ENCODE measurements at regions not wholly inside any gene's neighbourhood (a gene's known extent, or its start where the extent isn't known, plus 50 kb on each side); places are given as distances from the start of the nearest gene placed in this dataset.

- no peak for DNase-seq
- intact Hi-C loops (cut with DNase I): no loop called here
Observed at GRCh38 chr15:37253877-37254276, 153.5 kb upstream of the MEIS2 start.

- intact Hi-C loops (cut with DNase I): no loop called here
- no peak for DNase-seq
Observed at GRCh38 chr15:37260255-37260654, 159.9 kb upstream of the MEIS2 start.

- intact Hi-C loops (cut with DNase I): no loop called here
- no peak for DNase-seq
Observed at GRCh38 chr15:37261685-37262084, 161.3 kb upstream of the MEIS2 start.

GRCh38 chr15:37262922-37263608 is 162.7 kb upstream of the MEIS2 start:
- intact Hi-C loops (cut with DNase I): no loop called here
- DNase-seq: no peak

- no peak for DNase-seq
- intact Hi-C loops (cut with DNase I): no loop called here
Observed at GRCh38 chr15:37289109-37289765, 188.9 kb upstream of the MEIS2 start.

- intact Hi-C loops (cut with DNase I): no loop called here
- DNase-seq: no peak
Observed at GRCh38 chr15:37291920-37292319, 191.6 kb upstream of the MEIS2 start.

- intact Hi-C loops (cut with DNase I): no loop called here
- DNase-seq: no peak
Observed at GRCh38 chr15:37298271-37298670, 197.9 kb upstream of the MEIS2 start.

GRCh38 chr15:37339437-37339836 is 239.1 kb upstream of the MEIS2 start:
- intact Hi-C loops (cut with DNase I): no loop called here
- DNase-seq: no peak

GRCh38 chr15:37339856-37340255 is 239.5 kb upstream of the MEIS2 start:
- intact Hi-C loops (cut with DNase I): no loop called here

GRCh38 chr15:37340438-37340837 is 240.1 kb upstream of the MEIS2 start:
- intact Hi-C loops (cut with DNase I): no loop called here
- no peak for DNase-seq

More at GRCh38 chr15:37339856-37340255, 239.5 kb upstream of the MEIS2 start:
- DNase-seq: no peak

- DNase-seq: no peak
- intact Hi-C loops (cut with DNase I): no loop called here
Observed at GRCh38 chr15:37359101-37359892, 258.9 kb upstream of the MEIS2 start.

- intact Hi-C loops (cut with DNase I): no loop called here
- no peak for DNase-seq
Observed at GRCh38 chr15:37359893-37360290, 259.5 kb upstream of the MEIS2 start.

- intact Hi-C loops (cut with DNase I): no loop called here
- no peak for DNase-seq
Observed at GRCh38 chr15:37360724-37361123, 260.4 kb upstream of the MEIS2 start.

- no peak for DNase-seq
- intact Hi-C loops (cut with DNase I): no loop called here
Observed at GRCh38 chr15:37361621-37362020, 261.3 kb upstream of the MEIS2 start.

GRCh38 chr15:37362414-37362813 is 262.1 kb upstream of the MEIS2 start:
- DNase-seq: no peak
- intact Hi-C loops (cut with DNase I): no loop called here

- intact Hi-C loops (cut with DNase I): no loop called here
- no peak for DNase-seq
Observed at GRCh38 chr15:37368961-37369360, 268.6 kb upstream of the MEIS2 start.

- DNase-seq: no peak
- intact Hi-C loops (cut with DNase I): no loop called here
Observed at GRCh38 chr15:37370941-37371340, 270.6 kb upstream of the MEIS2 start.

GRCh38 chr15:37372064-37372463 is 271.7 kb upstream of the MEIS2 start:
- intact Hi-C loops (cut with DNase I): no loop called here
- DNase-seq: no peak

GRCh38 chr15:37375519-37375918 is 275.2 kb upstream of the MEIS2 start:
- no peak for DNase-seq
- intact Hi-C loops (cut with DNase I): no loop called here

- intact Hi-C loops (cut with DNase I): no loop called here
- DNase-seq: no peak
Observed at GRCh38 chr15:37377428-37377827, 277.1 kb upstream of the MEIS2 start.

GRCh38 chr15:37394402-37395099 is 294.2 kb upstream of the MEIS2 start:
- no peak for DNase-seq
- intact Hi-C loops (cut with DNase I): no loop called here
